ENCODE measurements at regions not wholly inside any gene's neighbourhood (a gene's known extent, or its start where the extent isn't known, plus 50 kb on each side); places are given as distances from the start of the nearest gene placed in this dataset.
A peak's percentile ranks its signal among the peaks of the same experiment; 100 is the strongest.
"Not testable (repeated sequence)": the region's sequence is repeated elsewhere in the genome, so short reads cannot be mapped to it uniquely, and the experiment has no call there.

DNA sequence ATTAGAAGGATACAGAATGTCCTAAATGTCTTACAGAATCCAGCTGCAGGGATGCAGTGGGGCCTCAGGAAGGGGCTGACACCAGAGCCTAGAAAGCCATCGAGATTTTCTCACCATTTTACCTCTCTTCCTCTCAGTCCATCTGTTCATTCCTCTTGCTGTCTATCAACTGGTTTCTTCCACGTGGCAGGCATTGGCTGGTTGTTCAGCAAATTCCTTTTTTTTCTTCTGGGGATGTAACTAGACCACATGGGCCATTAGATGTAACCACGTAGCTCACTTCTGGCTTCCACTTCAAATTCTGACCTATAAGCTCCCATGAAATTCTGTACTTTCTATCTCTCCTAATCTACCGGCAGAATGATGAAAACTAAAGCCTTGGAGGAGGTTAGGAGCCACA lies 93.6 kb upstream of the MTAP start:
- no peak for DNase-seq

DNA sequence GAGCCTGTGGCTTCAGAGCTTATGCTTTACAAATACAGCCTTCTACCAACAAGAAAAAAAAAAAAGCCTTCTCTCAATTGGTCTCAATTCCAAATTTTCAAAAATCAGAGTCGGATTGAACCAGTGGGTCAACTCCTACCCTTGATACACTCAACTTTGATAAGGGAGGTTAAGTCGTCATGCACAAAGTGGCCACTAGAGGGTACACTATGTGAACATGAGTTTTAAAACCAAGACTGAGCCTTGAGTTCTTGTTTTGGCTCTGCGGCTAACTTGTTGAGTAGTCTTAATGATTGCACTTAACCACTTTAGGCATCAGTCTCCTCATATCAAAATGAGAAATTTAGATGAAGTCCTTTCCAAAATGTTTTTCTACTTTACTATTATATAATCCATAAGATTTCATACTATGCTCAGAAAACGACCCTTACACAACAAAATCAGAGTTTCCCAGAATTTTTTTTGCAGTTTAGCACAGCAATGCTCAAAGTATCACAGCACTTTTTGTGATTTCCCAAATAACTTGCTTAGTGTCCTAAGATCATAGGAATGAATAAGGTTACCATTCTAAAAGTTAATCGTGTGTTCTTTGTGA lies 92.9 kb upstream of the MTAP start:
- DNase-seq = peak; percentile 36

DNA sequence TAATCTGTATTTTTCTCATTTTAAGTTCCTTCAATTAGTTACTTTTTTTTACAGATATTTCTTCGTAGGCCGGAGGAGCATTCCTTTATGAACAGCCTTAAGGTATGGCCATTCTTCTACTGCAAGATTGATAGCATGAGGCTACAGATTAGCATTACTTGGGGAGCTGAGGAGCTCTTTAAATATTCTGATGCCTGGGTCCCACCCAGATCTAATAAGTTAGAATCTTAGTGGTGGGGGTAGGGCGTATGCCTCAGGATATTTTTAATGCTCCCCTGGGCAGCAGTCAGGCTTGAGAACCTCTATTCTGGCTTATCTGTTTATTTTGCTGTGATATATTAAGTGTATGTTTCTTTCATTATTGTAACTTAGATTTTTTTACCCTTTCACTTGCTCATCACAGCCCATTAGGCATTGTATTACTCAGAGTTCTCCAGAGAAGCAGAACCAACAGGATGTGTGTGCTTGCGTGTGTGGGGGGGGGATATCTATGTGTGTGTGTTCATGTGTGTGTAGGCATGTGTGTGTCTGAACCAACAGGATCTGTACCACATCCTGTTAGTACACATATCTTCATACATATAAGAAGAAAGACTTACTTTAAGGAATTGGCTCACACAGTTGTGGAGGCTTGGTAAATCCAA lies 91.8 kb upstream of the MTAP start:
- no peak for DNase-seq

DNA sequence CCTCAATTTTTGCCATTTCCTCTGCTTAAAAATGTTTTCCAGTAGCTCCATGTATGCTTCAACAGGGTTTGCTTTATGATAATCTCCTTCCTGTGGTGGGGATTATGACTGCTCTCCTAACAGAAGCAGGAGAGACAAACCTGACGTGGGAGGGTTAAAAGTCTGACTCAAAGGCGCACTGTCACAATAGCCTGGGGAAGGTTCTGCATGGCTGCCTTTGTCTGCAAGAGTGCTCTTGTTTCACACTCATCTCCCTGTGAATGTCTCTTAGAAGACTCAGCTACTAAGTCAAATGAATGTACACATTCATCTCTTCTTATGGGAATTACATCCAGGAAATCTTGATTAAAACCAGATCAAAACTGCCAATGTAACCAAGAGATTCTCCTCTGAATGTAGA lies 90.9 kb upstream of the MTAP start:
- no peak for DNase-seq

DNA sequence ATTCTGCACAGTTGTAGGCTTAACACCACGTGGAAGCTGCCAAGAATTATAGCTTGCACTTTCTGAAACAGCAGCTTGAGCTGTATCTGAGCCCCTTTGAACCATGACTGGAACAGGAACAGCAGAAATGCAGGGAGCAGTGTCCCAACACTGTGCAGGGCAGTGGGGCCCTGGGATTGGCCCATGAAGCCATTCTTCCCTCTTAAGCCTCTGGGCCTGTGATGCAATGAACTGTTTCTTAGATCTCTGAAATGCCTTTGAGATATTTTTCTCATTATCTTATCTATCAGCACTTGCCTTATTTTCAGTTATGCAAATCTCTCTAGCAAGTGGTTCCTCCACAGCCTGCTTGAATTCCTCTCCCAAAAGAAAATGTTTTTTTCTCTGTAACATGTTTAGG lies 87.0 kb upstream of the MTAP start:
- no peak for DNase-seq

DNA sequence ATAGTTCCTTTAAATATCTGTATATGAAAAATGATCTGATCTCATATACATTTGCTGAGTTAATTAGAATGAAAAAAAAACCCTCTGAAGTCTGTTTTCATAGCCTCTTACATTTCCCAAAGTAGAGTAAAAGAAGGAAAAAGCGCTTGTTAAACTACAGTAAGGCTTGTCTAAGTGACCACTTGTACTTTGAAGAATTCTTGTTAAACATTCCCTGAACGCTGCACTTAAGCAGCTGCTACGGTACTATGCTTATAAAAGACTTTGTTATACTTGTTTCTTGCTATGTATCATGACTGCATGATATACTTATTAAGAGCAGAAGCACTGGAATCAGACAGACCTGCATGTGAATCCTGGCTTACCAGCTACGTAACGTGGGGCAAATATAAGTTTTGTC lies 81.7 kb upstream of the MTAP start:
- DNase-seq = no peak

DNA sequence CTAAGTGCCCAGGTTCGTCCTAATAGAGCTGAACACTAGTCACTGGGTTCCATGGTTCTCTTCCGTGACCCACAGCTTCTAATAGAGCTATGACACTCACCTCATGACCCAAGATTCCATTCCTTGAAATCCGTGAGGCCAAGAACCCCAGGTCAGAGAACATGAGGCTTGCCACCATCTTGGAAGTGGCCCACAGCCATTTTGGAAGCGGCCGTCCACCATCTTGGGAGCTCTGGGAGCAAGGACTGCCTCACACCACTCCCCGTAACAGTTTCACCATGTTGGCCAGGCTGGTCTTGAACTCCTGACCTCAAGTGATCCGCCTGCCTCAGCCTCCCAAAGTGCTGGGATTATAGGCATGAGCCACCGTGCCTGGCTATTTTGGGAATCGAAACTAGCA lies 75.0 kb upstream of the MTAP start:
- DNase-seq = not testable (repeated sequence)

DNA sequence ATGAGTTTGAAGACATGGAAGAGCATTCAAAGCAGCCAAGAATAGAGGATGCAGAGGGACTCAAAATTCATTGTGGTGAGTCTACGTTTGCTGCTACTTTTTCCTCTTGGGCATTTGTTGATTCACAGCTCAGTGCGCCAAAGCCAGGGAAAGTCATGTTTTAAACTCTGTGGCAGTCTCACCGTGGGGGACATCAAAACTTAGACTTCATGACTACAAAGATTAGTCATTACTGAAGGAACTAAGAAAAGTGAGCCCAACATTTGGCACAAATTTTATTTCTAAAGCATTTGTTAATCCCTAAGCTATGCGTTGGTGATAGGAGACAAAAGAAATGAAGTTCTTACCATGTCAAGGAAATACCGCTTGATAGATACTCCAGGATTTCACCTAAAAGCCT lies 73.7 kb upstream of the MTAP start:
- DNase-seq = no peak

DNA sequence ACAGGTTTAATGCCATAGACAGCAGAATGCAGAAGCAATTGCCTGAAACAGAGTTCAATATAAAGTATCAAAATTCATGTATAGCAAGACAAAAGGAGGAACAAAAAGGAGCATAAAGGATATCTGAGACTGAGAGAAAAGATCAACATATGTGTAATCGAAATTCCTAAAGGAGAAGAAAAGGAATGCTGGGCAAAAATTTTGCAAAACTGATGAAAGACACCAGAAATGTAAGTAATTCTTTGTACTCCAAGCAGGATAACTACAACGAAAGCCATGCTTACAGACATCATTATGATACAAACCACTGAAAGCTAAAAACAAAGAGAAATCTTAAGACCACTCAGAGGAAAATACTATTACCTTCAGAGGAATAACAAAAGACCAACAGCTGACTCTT lies 72.8 kb upstream of the MTAP start:
- DNase-seq = no peak

DNA sequence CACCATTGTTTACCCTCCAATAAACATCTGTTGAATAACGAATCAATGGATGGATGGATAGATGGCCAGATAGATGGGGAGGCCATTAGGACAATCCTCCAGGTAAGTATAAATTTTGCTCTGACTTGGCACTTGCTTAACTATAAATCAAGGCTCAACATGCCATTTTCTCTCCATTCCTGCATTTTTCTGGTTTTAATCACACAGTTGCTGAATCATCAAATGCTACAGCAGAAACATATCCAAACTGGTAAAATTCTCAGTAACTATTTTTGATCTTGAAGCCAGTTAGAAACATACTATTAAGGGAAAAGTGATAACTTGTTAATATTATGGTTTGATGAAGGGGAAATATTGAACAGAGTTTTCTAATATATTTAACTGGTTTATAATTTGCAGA lies 71.5 kb upstream of the MTAP start:
- DNase-seq = no peak

DNA sequence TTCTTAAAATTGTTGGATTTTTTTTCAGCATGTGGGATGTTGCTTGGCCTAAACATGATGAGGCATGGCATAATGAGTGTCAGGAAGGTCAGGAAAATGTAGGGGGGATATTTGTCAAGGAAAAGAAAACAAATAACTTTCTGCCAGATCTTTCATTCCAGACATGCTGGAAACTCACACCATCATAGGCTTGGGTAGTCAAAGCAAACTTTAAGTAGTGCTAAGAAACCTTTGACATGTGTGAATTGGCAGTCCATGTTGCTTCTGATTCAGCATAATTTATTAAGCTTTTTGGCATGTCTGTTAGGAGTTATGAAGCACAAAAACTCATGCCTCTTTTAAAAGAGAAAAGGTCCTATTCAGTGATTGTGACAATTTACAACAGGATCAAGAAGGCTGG lies 61.3 kb upstream of the MTAP start:
- DNase-seq = no peak

DNA sequence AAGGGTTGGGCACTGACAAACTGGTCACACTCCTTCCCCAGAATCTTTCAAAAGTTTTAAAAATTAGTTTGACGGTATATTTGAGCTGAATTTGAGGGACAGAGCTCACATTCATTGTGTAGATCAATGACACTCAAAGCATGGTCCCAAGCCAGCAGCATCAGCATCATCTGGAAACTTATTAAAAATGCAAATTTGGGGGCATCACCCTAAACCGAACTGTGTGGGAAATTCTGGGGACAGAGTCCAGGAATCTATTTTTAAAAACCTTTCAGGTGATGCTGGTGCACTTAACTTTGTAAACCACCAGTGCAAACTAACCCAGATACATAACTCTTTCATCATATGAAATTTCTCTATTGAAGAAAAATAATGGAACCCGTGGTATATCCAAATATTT lies 58.1 kb upstream of the MTAP start:
- DNase-seq = no peak

DNA sequence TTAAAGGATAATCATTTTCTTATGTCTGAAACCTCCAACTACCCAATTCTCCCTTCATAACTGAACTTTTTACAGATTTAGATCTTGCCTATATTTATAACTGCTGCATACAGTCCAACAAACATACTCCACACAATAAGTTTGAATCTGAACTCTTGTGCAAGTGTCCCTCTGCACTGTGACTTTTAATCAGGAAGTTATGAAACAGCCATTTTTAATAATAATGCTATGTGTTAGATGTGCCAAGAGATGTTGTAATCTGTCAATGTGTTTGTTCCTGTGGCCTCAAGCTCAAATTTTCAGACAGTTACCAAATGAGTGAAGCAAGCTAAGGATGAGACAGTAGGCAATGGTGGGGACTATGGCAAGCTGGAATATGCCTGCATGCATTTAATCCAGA lies 57.6 kb upstream of the MTAP start:
- no peak for DNase-seq

DNA sequence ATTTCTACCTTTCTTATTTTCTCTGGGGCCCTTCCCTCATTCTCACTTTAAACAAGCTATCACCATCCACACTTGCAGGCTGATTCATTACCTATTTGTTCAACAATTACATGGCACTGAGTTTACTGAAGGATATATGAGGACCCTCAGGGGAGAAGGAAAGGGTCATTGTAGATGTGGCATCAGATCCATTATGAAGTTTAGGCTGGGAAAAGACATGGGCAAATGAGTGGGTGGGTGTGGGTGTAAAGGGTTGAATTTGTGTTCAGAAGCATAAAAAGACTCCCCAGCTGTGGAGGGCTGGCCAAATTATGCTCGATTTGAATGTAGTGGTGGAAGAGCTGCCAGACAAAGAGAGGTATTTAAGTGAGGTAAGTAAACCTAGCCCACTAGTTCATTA lies 55.9 kb upstream of the MTAP start:
- DNase-seq = no peak

DNA sequence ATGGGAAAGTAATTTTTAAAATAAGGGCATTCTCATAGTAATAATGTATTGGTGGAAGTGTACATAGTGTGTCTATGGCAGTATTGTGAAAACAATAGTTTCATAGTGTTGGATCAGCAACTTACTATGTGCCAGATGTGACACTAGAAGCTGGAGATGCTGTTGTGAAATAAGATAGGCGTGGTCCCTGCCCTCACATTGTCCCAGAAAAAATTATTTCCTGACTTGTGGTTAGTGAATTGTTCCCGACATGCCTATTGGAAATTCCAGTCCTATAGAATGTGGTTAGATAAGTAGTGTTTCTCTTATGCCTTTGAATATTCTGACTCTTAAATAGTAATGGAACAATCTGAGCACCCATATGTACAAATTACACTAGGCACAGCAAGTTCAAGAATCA lies 55.3 kb upstream of the MTAP start:
- no peak for DNase-seq

DNA sequence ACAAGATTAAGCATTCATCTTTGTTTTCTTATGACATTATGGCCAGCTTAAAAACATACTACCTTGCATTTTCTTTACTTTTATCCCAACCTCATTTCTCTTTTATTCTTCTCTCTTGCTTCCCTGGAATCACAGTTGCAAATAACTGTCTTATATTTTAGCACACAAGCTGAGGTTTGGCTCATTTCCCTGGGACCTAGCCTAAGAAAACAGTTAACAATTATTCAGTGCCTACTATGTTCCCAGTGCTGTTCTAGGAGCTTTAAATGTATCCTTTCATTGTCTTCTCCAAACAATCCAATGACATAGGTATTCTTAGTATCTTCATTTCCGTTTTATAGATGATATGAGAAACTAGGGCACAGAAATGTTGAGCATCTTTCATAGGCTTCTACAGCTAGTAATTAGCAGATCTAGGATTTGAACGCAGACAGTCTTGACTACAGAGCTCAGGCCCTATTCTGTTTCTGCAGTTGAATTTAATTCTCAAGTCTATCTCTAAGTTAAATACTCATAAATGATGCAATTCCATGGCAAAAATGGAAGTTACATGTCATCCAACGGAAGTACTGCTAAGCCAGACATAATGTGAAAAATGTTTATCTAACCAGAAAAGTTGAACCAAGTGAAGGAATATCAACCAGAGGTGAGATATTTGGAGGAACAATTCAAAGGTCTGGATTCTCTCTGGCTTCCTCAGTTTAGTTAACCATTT lies 52.3 kb upstream of the MTAP start:
- DNase-seq = no peak

DNA sequence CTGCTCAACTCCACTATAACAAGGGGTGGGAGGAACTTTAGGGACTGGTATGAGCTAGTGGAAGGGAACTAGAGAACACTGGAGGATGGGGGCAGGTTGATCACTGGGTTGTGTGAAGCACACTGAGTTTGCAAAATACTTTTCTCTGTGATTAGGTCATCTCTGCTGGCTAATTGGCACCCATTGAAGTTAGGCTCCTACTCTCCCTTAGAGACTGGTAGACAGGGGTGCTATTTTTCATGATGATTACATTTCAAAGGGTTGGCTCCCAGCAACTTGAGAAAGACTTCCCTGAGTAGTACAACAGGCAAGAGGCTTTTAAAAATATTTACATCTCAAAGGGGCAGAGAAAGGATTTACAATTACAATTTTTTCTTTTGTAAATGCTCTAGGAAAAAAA lies 50.4 kb upstream of the MTAP start:
- DNase-seq = no peak
